ENCODE measurements at regions not wholly inside any gene's neighbourhood (a gene's known extent, or its start where the extent isn't known, plus 50 kb on each side); places are given as distances from the start of the nearest gene placed in this dataset.
A peak's percentile ranks its signal among the peaks of the same experiment; 100 is the strongest.

GRCh38 chr1:164087906-164088453, 471.0 kb upstream of the PBX1 start:
- H3K27me3 ChIP-seq (ENCODE audit: insufficient read depth, low read length): no peaks in the 10 kb centered on the region
- H4K5ac ChIP-seq (ENCODE audit: insufficient read length, low read depth, low read length): no peak overlapping the region
- H3K27ac ChIP-seq (ENCODE audit: insufficient read length, low read depth, low read length): no peak overlapping the region
- H3K18ac ChIP-seq (ENCODE audit: insufficient read length, low read depth, low read length): no peak overlapping the region
- TF ChIP-seq CTCF (conservative IDR thresholded peaks at IDR 0.05): no peak
- no peak for DNase-seq
- no peak overlapping the region for H2BK20ac ChIP-seq (ENCODE audit: low read depth, low read length, poor library complexity, severe bottlenecking)
- H3K14ac ChIP-seq (ENCODE audit: insufficient read depth, low read length): no peak overlapping the region
- no peak overlapping the region for H2BK15ac ChIP-seq (ENCODE audit: low read depth, low read length)
- peak overlapping the region in 1 of 3 experiments; percentile 8; a peak in 1 of 7 replicates for H3K27ac Mint-ChIP-seq
- H4K91ac ChIP-seq (ENCODE audit: insufficient read length, low read depth, low read length): no peak overlapping the region
- H3K23me2 ChIP-seq (ENCODE audit: insufficient read length, low read depth, low read length, poor library complexity, severe bottlenecking): no peaks in the 10 kb centered on the region
- H3K79me1 ChIP-seq (ENCODE audit: insufficient read depth, low read depth, low read length, poor library complexity, severe bottlenecking): no peaks in the 10 kb centered on the region
- H2AK5ac ChIP-seq (ENCODE audit: insufficient read length, low read length): no peak overlapping the region
- no peaks in the 10 kb centered on the region for H4K20me1 ChIP-seq (ENCODE audit: control insufficient read depth, insufficient read depth, insufficient read length)
- no peaks in the 10 kb centered on the region for H3K79me2 ChIP-seq (ENCODE audit: insufficient read depth, low read length)
- no peak overlapping the region for H3K4ac ChIP-seq (ENCODE audit: low read depth, low read length)
- no CpG with 5 or more reads among the region's 6 CpGs for WGBS (ENCODE audit: extremely low coverage, insufficient read length, low lambda C conversion rate)
- no peak overlapping the region for H2BK5ac ChIP-seq (ENCODE audit: insufficient read length, low read length)
- H3K4me1 ChIP-seq (ENCODE audit: insufficient read depth, low read length): peaks cover 2% of the 10 kb centered on the region
- no peak overlapping the region for H3K4me2 ChIP-seq (ENCODE audit: insufficient read depth, insufficient read length, low read length)
- H3K27me3 Mint-ChIP-seq (ENCODE audit: low read depth): no peaks in the 10 kb centered on the region
- no peak overlapping the region for H3T11ph ChIP-seq (ENCODE audit: low read length)
- H2BK120ac ChIP-seq (ENCODE audit: low read depth, low read length, poor library complexity, severe bottlenecking): no peak overlapping the region
- peaks cover 9% of the 10 kb centered on the region for H3K9me3 ChIP-seq (ENCODE audit: control insufficient read depth, low read depth, low read length)
- H3K56ac ChIP-seq (ENCODE audit: insufficient read length, low read depth, low read length): no peak overlapping the region
- H4K8ac ChIP-seq (replicated peaks; ENCODE audit: insufficient read length, low read depth, low read length): no peak overlapping the region
- peaks cover 4 to 14% (median 10%) of the 10 kb centered on the region in 3 experiments; a peak in 6 of 7 replicates for H3K36me3 Mint-ChIP-seq (ENCODE audit: insufficient read depth in 1 of 3, low read depth in 3 of 3)
- no peak overlapping the region for H3K23ac ChIP-seq (ENCODE audit: insufficient read length, low read depth, low read length)
- H3K4me1 Mint-ChIP-seq: peaks cover 8 to 26% of the 10 kb centered on the region in 2 experiments
- peaks cover 5 to 22% of the 10 kb centered on the region in 2 experiments for H3K9me3 Mint-ChIP-seq
- no peak overlapping the region for H2AFZ ChIP-seq (ENCODE audit: low read length)
- H3K4me3 Mint-ChIP-seq: no peak overlapping the region
- H3K9ac ChIP-seq (ENCODE audit: extremely low read depth, insufficient read length, low read length): no peak overlapping the region
- H2BK12ac ChIP-seq (ENCODE audit: insufficient read length, low read depth, low read length): no peak overlapping the region
